ENCODE measurements at regions not wholly inside any gene's neighbourhood (a gene's known extent, or its start where the extent isn't known, plus 50 kb on each side); places are given as distances from the start of the nearest gene placed in this dataset.

DNA sequence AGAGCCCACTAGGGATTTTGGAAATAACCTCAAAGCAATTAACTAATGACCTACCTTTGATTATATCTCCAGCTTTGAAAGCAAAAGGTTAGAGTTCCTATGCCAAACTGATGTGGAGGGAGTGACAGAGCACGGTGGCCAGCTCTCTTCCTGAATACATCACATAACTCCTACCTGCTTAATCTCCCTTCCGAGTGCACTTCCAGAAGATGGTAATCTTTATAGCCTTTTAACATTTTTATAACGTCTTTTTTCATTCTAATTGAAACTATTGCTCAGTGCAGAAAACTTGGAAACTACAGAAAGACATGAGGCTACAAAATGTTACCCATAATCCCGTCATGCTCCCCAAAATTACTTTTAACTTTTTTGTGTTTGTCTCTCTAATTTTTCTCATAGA is 110.5 kb upstream of the COX10 start:
- H3K27me3 Mint-ChIP-seq = no peaks in the 10 kb centered on the region
- H3K9me3 Mint-ChIP-seq = peaks cover 0 to 2% of the 10 kb centered on the region in 2 donors
- peaks cover 0 to 7% of the 10 kb centered on the region in 2 donors for H3K36me3 Mint-ChIP-seq
- no peak overlapping the region for H3K27ac Mint-ChIP-seq
- no peak for ATAC-seq (replicated peaks)
- peaks cover 4 to 17% of the 10 kb centered on the region in 2 donors for H3K4me1 Mint-ChIP-seq
- DNase-seq = no peak
- H3K4me3 Mint-ChIP-seq = no peak overlapping the region

- Mint-ChIP-seq H3K27ac (no peak overlapping the region), H3K27me3 (no peaks in the 10 kb centered on the region), H3K36me3 (no peaks in the 10 kb centered on the region), H3K9me3 (peaks cover 0 to 2% of the 10 kb centered on the region in 2 donors), H3K4me1 (peaks cover 4 to 17% of the 10 kb centered on the region in 2 donors), H3K4me3 (no peak overlapping the region)
- ATAC-seq (replicated peaks) (no peak), DNase-seq (no peak)
Measured at GRCh38 chr17:13961265-13961664, 108.0 kb upstream of the COX10 start.

DNA sequence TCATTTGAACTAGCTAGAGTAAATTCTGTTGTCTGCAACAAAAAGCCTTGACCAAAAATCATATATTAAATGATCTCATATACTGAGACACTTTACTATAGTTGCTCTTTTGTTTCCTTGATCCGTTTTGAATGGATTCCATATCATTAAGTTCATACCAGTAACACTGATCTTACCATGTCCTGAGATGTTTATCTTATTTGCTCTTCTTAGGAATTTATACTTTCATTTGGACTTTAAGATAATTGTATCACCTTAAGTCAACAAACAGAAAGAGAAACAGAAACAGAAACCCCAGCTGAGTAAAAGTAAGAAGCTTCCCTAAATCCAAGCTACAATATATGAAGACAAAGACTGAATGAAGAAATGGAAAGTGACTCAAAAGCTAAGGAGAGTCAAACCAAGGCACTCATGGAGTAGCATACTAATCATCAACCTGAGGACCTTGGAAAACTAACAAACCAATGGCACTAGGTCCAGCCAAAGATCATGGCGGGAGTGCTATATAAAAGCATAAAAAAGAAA is 106.5 kb upstream of the COX10 start:
- DNase-seq (no peak), ATAC-seq (replicated peaks) (no peak)
- no peaks in the 10 kb centered on the region for H3K36me3 Mint-ChIP-seq
- peaks cover 4 to 17% of the 10 kb centered on the region in 2 donors for H3K4me1 Mint-ChIP-seq
- no peak overlapping the region for H3K27ac Mint-ChIP-seq
- H3K4me3 Mint-ChIP-seq = no peak overlapping the region
- H3K9me3 Mint-ChIP-seq = peaks cover 0 to 2% of the 10 kb centered on the region in 2 donors
- H3K27me3 Mint-ChIP-seq = no peaks in the 10 kb centered on the region

DNA sequence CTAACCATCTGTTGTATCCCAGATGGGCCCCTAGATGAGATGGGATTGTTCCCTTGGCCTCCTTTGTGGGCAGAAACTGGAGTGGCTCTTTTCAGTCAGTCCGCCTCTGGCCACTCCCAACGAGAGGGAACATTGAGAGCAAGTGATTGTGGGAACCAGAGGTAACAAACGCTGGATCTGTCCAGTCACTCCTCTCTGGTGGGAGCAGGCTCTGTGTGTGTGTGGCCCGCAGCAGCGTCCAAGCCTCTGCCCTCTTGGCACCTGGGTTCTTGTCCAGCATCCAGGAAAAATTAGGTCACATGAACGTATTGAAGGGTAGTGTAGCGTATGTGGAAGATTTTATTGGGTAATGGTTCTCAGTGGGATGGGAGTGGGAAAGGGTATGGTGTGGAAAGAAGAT is 101.9 kb upstream of the COX10 start:
- H3K9me3 Mint-ChIP-seq = peaks cover 0 to 2% of the 10 kb centered on the region in 2 donors
- H3K27me3 Mint-ChIP-seq = no peaks in the 10 kb centered on the region
- ATAC-seq (replicated peaks) = no peak
- H3K4me1 Mint-ChIP-seq = peaks cover 8 to 17% of the 10 kb centered on the region in 2 donors
- no peak overlapping the region for H3K27ac Mint-ChIP-seq
- no peak overlapping the region for H3K4me3 Mint-ChIP-seq
- H3K36me3 Mint-ChIP-seq = peaks cover 0 to 3% of the 10 kb centered on the region in 2 donors
- DNase-seq = no peak

DNA sequence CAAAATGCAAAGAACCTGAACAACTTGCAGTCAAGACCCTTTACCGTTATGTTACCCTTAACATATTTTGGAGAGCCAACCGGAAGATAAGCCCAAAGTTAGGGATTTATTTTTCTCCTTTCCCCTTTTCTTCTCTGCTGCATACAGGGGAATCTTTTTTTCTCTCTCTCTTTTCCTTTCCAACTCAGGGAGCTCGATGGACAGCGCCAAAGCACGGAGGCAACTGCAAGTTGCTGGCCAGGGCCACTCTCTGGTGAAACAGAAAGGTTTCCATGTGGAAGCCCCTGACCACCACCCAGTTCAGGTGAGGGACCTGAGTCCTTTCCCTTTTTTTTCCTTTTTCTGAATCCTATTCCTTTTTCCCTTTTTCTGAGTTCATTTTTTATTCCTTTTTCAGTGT is 98.8 kb upstream of the COX10 start:
- Mint-ChIP-seq H3K36me3 (peaks cover 0 to 7% of the 10 kb centered on the region in 2 donors), H3K9me3 (no peaks in the 10 kb centered on the region), H3K4me1 (peaks cover 5 to 10% of the 10 kb centered on the region in 2 donors), H3K27ac (no peak overlapping the region), H3K4me3 (no peak overlapping the region), H3K27me3 (no peaks in the 10 kb centered on the region)
- ATAC-seq (replicated peaks) = no peak
- no peak for DNase-seq

- H3K9me3 Mint-ChIP-seq = peaks cover 0 to 2% of the 10 kb centered on the region in 2 donors
- H3K4me3 Mint-ChIP-seq = no peak overlapping the region
- H3K27me3 Mint-ChIP-seq = no peaks in the 10 kb centered on the region
- DNase-seq (no peak), ATAC-seq (replicated peaks) (no peak)
- peaks cover 5 to 10% of the 10 kb centered on the region in 2 donors for H3K4me1 Mint-ChIP-seq
- no peak overlapping the region for H3K27ac Mint-ChIP-seq
- peaks cover 7 to 19% of the 10 kb centered on the region in 2 donors for H3K36me3 Mint-ChIP-seq
Measured at GRCh38 chr17:13973960-13974651, 95.2 kb upstream of the COX10 start.

DNA sequence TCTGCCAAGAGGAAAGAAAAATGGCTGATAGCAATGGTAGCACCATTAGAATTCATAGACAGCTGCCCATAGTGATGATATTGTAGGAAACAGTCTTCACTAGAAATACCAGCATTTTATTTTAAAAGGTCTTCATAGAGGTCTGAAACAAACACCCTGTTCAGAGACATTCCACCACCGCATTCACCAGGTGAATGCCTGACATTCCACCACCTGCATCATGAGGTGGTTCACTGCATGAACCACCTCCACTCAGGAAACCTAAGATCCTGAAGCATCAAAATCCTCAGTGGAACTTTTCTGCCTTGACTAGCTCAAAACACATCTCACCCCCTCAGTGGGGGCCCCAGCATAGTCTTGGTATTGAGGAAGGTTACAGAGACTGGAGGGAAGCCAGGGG is 91.5 kb upstream of the COX10 start:
- H3K4me3 Mint-ChIP-seq = no peak overlapping the region
- H3K27me3 Mint-ChIP-seq = no peaks in the 10 kb centered on the region
- DNase-seq = no peak
- no peak overlapping the region for H3K27ac Mint-ChIP-seq
- peaks cover 20 to 34% of the 10 kb centered on the region in 2 donors for H3K36me3 Mint-ChIP-seq
- H3K9me3 Mint-ChIP-seq = peaks cover 0 to 2% of the 10 kb centered on the region in 2 donors
- H3K4me1 Mint-ChIP-seq = no peaks in the 10 kb centered on the region
- ATAC-seq (replicated peaks) = no peak

GRCh38 chr17:13978478-13978877 is 90.8 kb upstream of the COX10 start:
- no peak overlapping the region for H3K27ac Mint-ChIP-seq
- H3K4me3 Mint-ChIP-seq = no peak overlapping the region
- no peak for DNase-seq
- H3K9me3 Mint-ChIP-seq = peaks cover 0 to 2% of the 10 kb centered on the region in 2 donors
- no peaks in the 10 kb centered on the region for H3K27me3 Mint-ChIP-seq
- H3K36me3 Mint-ChIP-seq = peaks cover 21 to 35% of the 10 kb centered on the region in 2 donors
- ATAC-seq (replicated peaks) = no peak
- no peaks in the 10 kb centered on the region for H3K4me1 Mint-ChIP-seq

DNA sequence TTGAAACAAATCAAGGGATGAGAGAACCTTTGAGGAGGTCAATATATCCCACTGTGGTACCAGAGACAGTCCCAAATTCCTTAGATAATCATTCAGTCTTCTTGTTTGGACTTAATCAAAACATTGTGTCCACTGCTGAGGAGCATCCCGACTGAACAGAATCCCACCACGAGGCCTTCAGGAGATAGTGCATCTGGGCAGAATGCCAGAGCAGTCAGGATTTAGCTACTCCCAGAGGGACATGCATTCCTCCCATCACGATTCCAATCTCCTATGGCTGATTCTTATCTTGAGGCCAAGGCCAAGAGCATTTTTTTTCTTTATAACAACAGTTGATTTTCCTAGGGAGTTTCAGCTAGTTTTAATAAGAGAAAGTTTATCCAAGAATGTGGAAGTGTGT is 87.4 kb upstream of the COX10 start:
- Mint-ChIP-seq H3K9me3 (no peaks in the 10 kb centered on the region), H3K4me3 (no peak overlapping the region), H3K27ac (no peak overlapping the region), H3K4me1 (no peaks in the 10 kb centered on the region), H3K36me3 (peaks cover 22 to 27% of the 10 kb centered on the region in 2 donors), H3K27me3 (no peaks in the 10 kb centered on the region)
- ATAC-seq (replicated peaks) (no peak), DNase-seq (no peak)

GRCh38 chr17:13984956-13985355 is 84.3 kb upstream of the COX10 start:
- H3K36me3 Mint-ChIP-seq = peaks cover 18 to 21% of the 10 kb centered on the region in 2 donors
- no peaks in the 10 kb centered on the region for H3K27me3 Mint-ChIP-seq
- DNase-seq (no peak), ATAC-seq (replicated peaks) (no peak)
- no peak overlapping the region for H3K4me3 Mint-ChIP-seq
- no peak overlapping the region for H3K27ac Mint-ChIP-seq
- H3K9me3 Mint-ChIP-seq = no peaks in the 10 kb centered on the region
- no peaks in the 10 kb centered on the region for H3K4me1 Mint-ChIP-seq

DNA sequence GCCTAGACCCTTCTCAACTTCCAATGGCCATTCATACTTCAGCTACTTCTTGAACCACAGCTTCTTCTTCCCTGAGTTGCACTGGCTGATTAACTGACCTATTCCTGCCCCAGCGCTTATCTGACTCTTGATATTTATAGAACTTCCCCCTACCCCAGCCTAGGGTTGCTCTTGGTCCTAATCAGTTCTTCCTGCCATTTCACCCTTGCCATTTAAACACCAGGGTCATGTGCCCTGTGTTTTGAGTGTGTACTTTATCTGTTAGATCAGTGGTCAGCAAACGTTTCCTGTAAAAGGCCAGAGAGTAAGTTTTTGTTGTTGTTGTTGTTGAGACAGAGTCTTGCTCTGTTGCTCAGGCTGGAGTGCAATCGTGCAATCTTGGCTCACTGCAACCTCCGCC is 82.4 kb upstream of the COX10 start:
- Mint-ChIP-seq H3K27me3 (no peaks in the 10 kb centered on the region), H3K4me1 (no peaks in the 10 kb centered on the region), H3K9me3 (no peaks in the 10 kb centered on the region)

GRCh38 chr17:13989138-13989537 is 80.2 kb upstream of the COX10 start:
- Mint-ChIP-seq H3K9me3 (no peaks in the 10 kb centered on the region), H3K27ac (no peak overlapping the region), H3K36me3 (peaks cover 7 to 10% of the 10 kb centered on the region in 2 donors), H3K4me3 (no peak overlapping the region), H3K4me1 (peaks cover 0 to 9% of the 10 kb centered on the region in 2 donors), H3K27me3 (no peaks in the 10 kb centered on the region)
- DNase-seq (no peak), ATAC-seq (replicated peaks) (no peak)

More for the DNA sequence above, 82.4 kb upstream of the COX10 start:
- ATAC-seq (replicated peaks) (no peak), DNase-seq (no peak)
- Mint-ChIP-seq H3K36me3 (peaks cover 14 to 15% of the 10 kb centered on the region in 2 donors), H3K27ac (no peak overlapping the region), H3K4me3 (no peak overlapping the region)

DNA sequence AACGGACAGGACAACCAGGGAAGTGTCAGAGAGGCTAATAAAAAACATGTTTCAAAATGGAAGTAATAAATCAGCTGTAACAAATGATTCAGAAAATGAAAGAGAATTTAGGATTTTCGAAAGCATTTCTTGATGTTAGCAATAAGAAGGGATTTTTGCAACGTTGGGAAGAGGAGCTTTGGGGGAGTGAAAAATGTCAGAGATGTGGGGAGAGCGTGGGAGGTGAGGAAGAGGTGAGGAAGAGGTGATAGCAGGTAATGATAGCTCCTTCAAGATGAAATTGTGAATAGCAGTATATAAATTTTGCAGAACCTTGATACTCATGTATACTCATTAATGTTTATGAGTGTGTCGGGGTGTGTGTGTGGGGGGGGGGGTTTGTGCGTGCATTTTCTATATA is 76.2 kb upstream of the COX10 start:
- H3K4me3 Mint-ChIP-seq = no peak overlapping the region
- no peaks in the 10 kb centered on the region for H3K9me3 Mint-ChIP-seq
- DNase-seq = no peak
- no peak for ATAC-seq (replicated peaks)
- no peak overlapping the region for H3K27ac Mint-ChIP-seq
- H3K36me3 Mint-ChIP-seq = peaks cover 3 to 5% of the 10 kb centered on the region in 2 donors
- H3K4me1 Mint-ChIP-seq = peaks cover 0 to 9% of the 10 kb centered on the region in 2 donors
- H3K27me3 Mint-ChIP-seq = no peaks in the 10 kb centered on the region

GRCh38 chr17:13994050-13994449 is 75.3 kb upstream of the COX10 start:
- ATAC-seq (replicated peaks) (no peak), DNase-seq (no peak)
- Mint-ChIP-seq H3K27ac (no peak overlapping the region), H3K27me3 (no peaks in the 10 kb centered on the region), H3K36me3 (peaks cover 3 to 5% of the 10 kb centered on the region in 2 donors), H3K9me3 (no peaks in the 10 kb centered on the region), H3K4me3 (no peak overlapping the region), H3K4me1 (peaks cover 0 to 9% of the 10 kb centered on the region in 2 donors)

DNA sequence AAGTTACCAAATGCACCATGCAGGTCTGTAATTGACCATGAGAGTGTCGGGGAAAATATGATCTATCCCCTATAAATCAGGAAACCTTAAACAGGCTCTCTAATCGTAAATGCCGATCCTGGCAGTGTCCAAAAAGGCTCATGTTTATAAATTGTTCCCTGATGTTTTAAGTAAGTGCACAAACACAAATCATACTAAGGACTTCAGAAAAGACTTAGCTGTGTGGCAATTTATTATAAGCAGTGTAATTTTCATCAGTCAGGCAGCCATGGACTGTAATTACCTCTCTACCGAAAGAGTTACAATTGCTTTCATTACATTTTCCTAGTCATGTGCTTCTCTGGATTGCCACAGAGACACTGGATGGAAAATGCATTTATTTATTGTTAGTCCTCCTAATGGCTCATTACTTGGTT is 73.4 kb upstream of the COX10 start:
- H3K36me3 Mint-ChIP-seq = peaks cover 9 to 14% of the 10 kb centered on the region in 2 donors
- no peaks in the 10 kb centered on the region for H3K27me3 Mint-ChIP-seq
- ATAC-seq (replicated peaks) (no peak), DNase-seq (no peak)
- H3K27ac Mint-ChIP-seq = no peak overlapping the region
- H3K4me1 Mint-ChIP-seq = peaks cover 0 to 9% of the 10 kb centered on the region in 2 donors
- peaks cover under 1 to 2% of the 10 kb centered on the region in 2 donors for H3K9me3 Mint-ChIP-seq
- H3K4me3 Mint-ChIP-seq = no peak overlapping the region
